ENCODE measurements at regions not wholly inside any gene's neighbourhood (a gene's known extent, or its start where the extent isn't known, plus 50 kb on each side); places are given as distances from the start of the nearest gene placed in this dataset.
"Not testable (repeated sequence)": the region's sequence is repeated elsewhere in the genome, so short reads cannot be mapped to it uniquely, and the experiment has no call there.

DNA sequence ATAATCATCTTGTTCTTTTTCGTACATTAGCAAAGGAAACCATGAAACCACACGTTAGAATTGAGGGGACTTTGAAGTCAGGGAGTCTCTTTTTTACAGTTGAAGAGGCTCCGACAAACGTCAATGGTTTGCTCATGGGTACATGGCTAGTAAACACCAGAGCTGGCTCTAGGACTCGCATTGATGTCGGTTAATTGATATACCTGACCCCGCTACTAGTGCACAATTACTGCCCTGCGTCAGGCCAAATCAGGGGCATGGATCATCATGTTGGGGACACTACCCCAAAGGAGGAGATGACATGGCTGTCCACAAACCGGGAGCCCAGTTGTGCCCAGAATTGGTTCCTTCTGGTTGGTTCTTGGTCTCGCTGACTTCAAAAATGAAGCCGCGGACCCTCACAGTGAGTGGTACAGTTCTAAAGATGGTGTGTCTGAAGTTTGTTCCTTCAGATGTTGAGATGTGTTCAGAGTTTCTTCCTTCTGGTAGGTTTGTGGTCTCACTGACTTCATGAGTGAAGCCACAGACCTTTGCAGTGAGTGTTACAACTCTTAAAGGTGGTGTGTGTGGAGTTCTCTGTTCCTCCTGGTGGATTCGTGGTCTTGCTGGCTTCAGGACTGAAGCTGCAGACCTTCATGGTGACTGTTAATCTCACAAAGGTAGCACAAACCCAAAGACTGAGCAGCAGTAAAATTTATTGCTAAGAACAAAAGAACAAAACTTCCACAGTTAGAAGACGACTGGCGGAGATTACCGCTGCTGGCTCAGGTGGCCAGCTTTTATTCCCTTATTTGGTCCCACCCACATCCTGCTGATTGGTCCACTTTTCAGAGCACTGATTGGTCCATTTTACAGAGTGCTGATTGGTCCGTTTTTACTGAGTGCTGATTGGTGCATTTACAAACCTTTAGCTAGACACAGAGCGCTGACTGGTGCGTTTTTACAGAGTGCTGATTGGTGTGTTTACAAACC is 126.9 kb upstream of the ERRFI1 start:
- no peaks in the 10 kb centered on the region for H3K9me2 ChIP-seq (ENCODE audit: low read depth, low read length)
- H3K27me3 ChIP-seq (ENCODE audit: insufficient read depth, low read length): 0 out of 2 replicates have a peak, but pooled peaks cover 4% of the 10 kb centered on the region
- H3K4me1 ChIP-seq (ENCODE audit: insufficient read depth, low read length, severe bottlenecking): no peaks in the 10 kb centered on the region
- H3K4me2 ChIP-seq (ENCODE audit: low read length): no peak overlapping the region
- H4K20me1 ChIP-seq (ENCODE audit: insufficient read depth, low read length): no peaks in the 10 kb centered on the region
- H2AFZ ChIP-seq (ENCODE audit: low read length): no peak overlapping the region
- no peaks in the 10 kb centered on the region; the same call in 1 of the 2 replicates for H3K36me3 ChIP-seq (ENCODE audit: insufficient read depth, low read length)
- H3K9me3 ChIP-seq (ENCODE audit: low read length): no peaks in the 10 kb centered on the region
- no peaks in the 10 kb centered on the region for H3F3A ChIP-seq (ENCODE audit: insufficient read depth, low read length)
- no peak overlapping the region for H3K9ac ChIP-seq (ENCODE audit: low read length)
- no peak overlapping the region for H3K27ac ChIP-seq (ENCODE audit: low read depth, low read length, poor library complexity, severe bottlenecking)
- no peak overlapping the region for H3K4me3 ChIP-seq (ENCODE audit: low read depth, low read length, poor library complexity, severe bottlenecking)
- no peak for TF ChIP-seq EZH2 (IDR thresholded peaks at IDR 0.05; ENCODE audit: borderline replicate concordance, low read length)
- no peak for TF ChIP-seq CTCF (IDR thresholded peaks at IDR 0.05; ENCODE audit: low read length)
- H3K79me2 ChIP-seq (ENCODE audit: insufficient read depth, low read length): no peaks in the 10 kb centered on the region

DNA sequence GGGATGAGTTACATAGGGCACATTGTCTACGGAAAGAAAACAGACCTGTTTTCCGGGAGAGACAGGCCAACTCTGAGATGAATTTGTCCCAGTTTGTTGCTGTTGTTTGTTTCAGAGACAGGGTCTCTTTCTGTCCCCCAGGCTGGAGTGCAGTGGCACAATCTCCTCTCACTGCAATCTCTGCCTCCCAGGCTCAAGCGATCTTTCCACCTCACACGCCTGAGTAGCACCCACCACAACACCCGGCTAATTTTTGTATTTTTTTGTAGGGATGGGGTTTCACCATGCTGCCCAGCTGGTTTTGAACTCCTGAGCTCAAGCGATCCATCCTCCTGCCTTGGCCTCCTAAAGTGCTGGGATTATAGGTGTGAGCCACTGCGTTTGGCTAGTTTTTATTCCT is 125.5 kb upstream of the ERRFI1 start:
- Histone ChIP-seq H2AFZ (ENCODE audit: low read length) (no peak overlapping the region), H3K27me3 (ENCODE audit: insufficient read depth, low read length) (0 out of 2 replicates have a peak, but pooled peaks cover 4% of the 10 kb centered on the region)

GRCh38 chr1:8149756-8150155 is 123.6 kb upstream of the ERRFI1 start:
- H3K4me2 ChIP-seq (ENCODE audit: low read length); H3K9me3 ChIP-seq (ENCODE audit: low read length); H3K4me3 ChIP-seq (ENCODE audit: low read depth, low read length, poor library complexity, severe bottlenecking); H3K27ac ChIP-seq (ENCODE audit: low read depth, low read length, poor library complexity, severe bottlenecking); H4K20me1 ChIP-seq (ENCODE audit: insufficient read depth, low read length); H3K9me2 ChIP-seq (ENCODE audit: low read depth, low read length); H3K79me2 ChIP-seq (ENCODE audit: insufficient read depth, low read length); H3K36me3 ChIP-seq (ENCODE audit: insufficient read depth, low read length); H3F3A ChIP-seq (ENCODE audit: insufficient read depth, low read length); H2AFZ ChIP-seq (ENCODE audit: low read length); H3K27me3 ChIP-seq (ENCODE audit: insufficient read depth, low read length); H3K4me1 ChIP-seq (ENCODE audit: insufficient read depth, low read length, severe bottlenecking); H3K9ac ChIP-seq (ENCODE audit: low read length): not testable (repeated sequence)

More for the DNA sequence above, 125.5 kb upstream of the ERRFI1 start:
- no peak overlapping the region for H3K4me3 ChIP-seq (ENCODE audit: low read depth, low read length, poor library complexity, severe bottlenecking)
- H3F3A ChIP-seq (ENCODE audit: insufficient read depth, low read length): no peaks in the 10 kb centered on the region
- H3K36me3 ChIP-seq (ENCODE audit: insufficient read depth, low read length): no peaks in the 10 kb centered on the region; the same call in 1 of the 2 replicates
- TF ChIP-seq CTCF (IDR thresholded peaks at IDR 0.05; ENCODE audit: low read length) (no peak), EZH2 (IDR thresholded peaks at IDR 0.05; ENCODE audit: borderline replicate concordance, low read length) (no peak)
- H4K20me1 ChIP-seq (ENCODE audit: insufficient read depth, low read length): no peaks in the 10 kb centered on the region
- no peak overlapping the region for H3K4me2 ChIP-seq (ENCODE audit: low read length)
- H3K9ac ChIP-seq (ENCODE audit: low read length): no peak overlapping the region
- no peaks in the 10 kb centered on the region for H3K4me1 ChIP-seq (ENCODE audit: insufficient read depth, low read length, severe bottlenecking)
- no peaks in the 10 kb centered on the region for H3K9me2 ChIP-seq (ENCODE audit: low read depth, low read length)
- H3K9me3 ChIP-seq (ENCODE audit: low read length): no peaks in the 10 kb centered on the region
- no peaks in the 10 kb centered on the region for H3K79me2 ChIP-seq (ENCODE audit: insufficient read depth, low read length)
- no peak overlapping the region for H3K27ac ChIP-seq (ENCODE audit: low read depth, low read length, poor library complexity, severe bottlenecking)
